Lung (tissue), 11 donors: ENCODE measurements at regions not wholly inside any gene's neighbourhood (a gene's known extent, or its start where the extent isn't known, plus 50 kb on each side); places are given as distances from the start of the nearest gene placed in this dataset.

Experiments used
- ATAC-seq: fragments of 200-7000 bp; cut with Tn5 transposase; one replicate; pipeline ENCODE4 v1.9.1; 2020; ENCODE audit warnings: moderate number of reproducible peaks; ENCODE audit not compliant: insufficient read depth, low FRiP score
- DNase-seq, 3 donors: peaks; one replicate each; pipeline ENCODE4 v3.0.0-alpha.2; 2013 to 2017
- H3K27ac ChIP-seq, 2 donors: one replicate each; pipeline ENCODE4 v1.5.1; 2013; ENCODE audit warnings: mild to moderate bottlenecking in 2 of 2, moderate library complexity in 2 of 2, control low read depth in 1 of 2, inconsistent platforms in 1 of 2, low read depth in 1 of 2, low read length in 1 of 2
- H3K27me3 ChIP-seq, 3 donors: one replicate each; pipeline ENCODE4 v1.5.1; 2013; ENCODE audit warnings: low read length in 2 of 3; ENCODE audit not compliant: control insufficient read depth in 3 of 3, insufficient read depth in 3 of 3
- H3K36me3 ChIP-seq, 4 donors: one replicate each; pipeline ENCODE4 v1.5.1; 2013; ENCODE audit warnings: low read length in 4 of 4, mild to moderate bottlenecking in 1 of 4, moderate library complexity in 1 of 4; ENCODE audit not compliant: control insufficient read depth in 4 of 4, insufficient read depth in 4 of 4
- H3K4me1 ChIP-seq, 5 donors: one replicate each; pipeline ENCODE4 v1.5.1; 2013; ENCODE audit warnings: low read length in 5 of 5, mild to moderate bottlenecking in 2 of 5, moderate library complexity in 1 of 5; ENCODE audit not compliant: control insufficient read depth in 5 of 5, insufficient read depth in 5 of 5
- H3K4me3 ChIP-seq: one replicate; pipeline ENCODE4 v1.5.1; 2013; ENCODE audit warnings: mild to moderate bottlenecking, control low read depth, moderate library complexity
- H3K9ac ChIP-seq, 2 donors: one replicate each; pipeline ENCODE4 v1.5.1; 2013; ENCODE audit warnings: low read length in 2 of 2, control low read depth in 1 of 2; ENCODE audit not compliant: insufficient read depth in 1 of 2
- H3K9me3 ChIP-seq, 4 donors: one replicate each; pipeline ENCODE4 v1.5.1; 2013; ENCODE audit warnings: low read length in 3 of 4, mild to moderate bottlenecking in 1 of 4, moderate library complexity in 1 of 4; ENCODE audit not compliant: control insufficient read depth in 4 of 4, insufficient read depth in 3 of 4
- CTCF ChIP-seq: IDR thresholded peaks from 2 replicates; pipeline ENCODE4 v1.5.1; 2012; ENCODE audit warnings: mild to moderate bottlenecking; ENCODE audit errors: control extremely low read depth, extremely low read depth
- WGBS, 2 donors: extraction: QIAGEN DNeasy Blood & Tissue Kit; methylation state at CpG; one replicate each; pipeline ENCODE4 v1.1.7; 2013; 5-methylcytosine and 5-hydroxymethylcytosine counted together
- donor health status: control.
- donor health status: control.
- donor health status: Bipolar disorder and iron deficiency.
- donor health status: healthy.
- donor health status: DM: yes; HTN: yes; CAD: no.

GRCh38 chr7:81140252-81140651 is 221.4 kb upstream of the SEMA3C start:
- peak in 1 of 3 donors; percentile 20 for DNase-seq
- ATAC-seq, result no peak
- Histone ChIP-seq H3K9ac (no peak overlapping the region), H3K36me3 (no peaks in the 10 kb centered on the region), H3K9me3 (peaks cover 0 to 3% (median 1%) of the 10 kb centered on the region in 4 donors), H3K27me3 (no peaks in the 10 kb centered on the region), H3K27ac (no peak overlapping the region), H3K4me1 (peaks cover 0 to 6% (median 0%) of the 10 kb centered on the region in 5 donors), H3K4me3 (no peak overlapping the region)
- no peak for TF ChIP-seq CTCF
- 76 to 78% methylated on average over 2 of the region's 2 CpGs for WGBS, 2 donors

GRCh38 chr7:81138870-81139269 is 220.0 kb upstream of the SEMA3C start:
- Histone ChIP-seq H3K36me3 (no peaks in the 10 kb centered on the region), H3K9me3 (peaks cover 0 to 2% (median under 1%) of the 10 kb centered on the region in 4 donors), H3K4me3 (no peak overlapping the region), H3K9ac (no peak overlapping the region), H3K27me3 (no peaks in the 10 kb centered on the region), H3K4me1 (peaks cover 0 to 6% (median 0%) of the 10 kb centered on the region in 5 donors), H3K27ac (no peak overlapping the region)
- no peak for DNase-seq
- 20 to 31% methylated on average over 1 of the region's 1 CpG for WGBS, 2 donors
- no peak for ATAC-seq
- no peak for TF ChIP-seq CTCF

DNA sequence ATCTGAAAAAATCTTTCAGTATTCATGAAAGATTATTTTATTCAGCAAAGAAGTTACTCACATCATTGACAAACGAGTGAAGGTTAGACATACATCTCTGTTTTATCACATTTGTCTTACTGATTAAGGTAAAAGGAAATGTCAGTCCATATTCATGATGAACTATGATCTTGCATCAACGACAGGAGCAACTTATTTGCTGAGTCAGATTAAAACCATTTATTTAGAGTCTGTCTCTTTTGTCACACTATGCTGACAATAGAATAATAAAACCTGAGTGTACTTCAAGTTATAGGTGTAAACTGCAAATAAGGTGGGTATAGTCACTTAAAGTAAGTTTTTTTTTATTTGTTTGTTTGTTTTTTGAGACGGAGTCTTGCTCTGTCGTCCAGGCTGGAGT is 216.5 kb upstream of the SEMA3C start:
- peaks cover 0 to 5% (median 0%) of the 10 kb centered on the region in 5 donors for H3K4me1 ChIP-seq
- H3K27me3 ChIP-seq, result no peaks in the 10 kb centered on the region
- H3K27ac ChIP-seq, result no peak overlapping the region
- 64 to 72% methylated on average over 4 of the region's 4 CpGs for WGBS, 2 donors
- TF ChIP-seq CTCF, result no peak
- ATAC-seq (no peak), DNase-seq (no peak)
- H3K9me3 ChIP-seq, result no peaks in the 10 kb centered on the region
- H3K4me3 ChIP-seq, result no peak overlapping the region
- no peak overlapping the region for H3K9ac ChIP-seq
- no peaks in the 10 kb centered on the region for H3K36me3 ChIP-seq

- H3K9me3 ChIP-seq, result peaks cover 0 to 8% (median 3%) of the 10 kb centered on the region in 4 donors
- no peaks in the 10 kb centered on the region for H3K36me3 ChIP-seq
- DNase-seq (no peak), ATAC-seq (no peak)
- no peak overlapping the region for H3K4me3 ChIP-seq
- no peak for TF ChIP-seq CTCF
- 82 to 86% methylated on average over 1 of the region's 1 CpG for WGBS, 2 donors
- H3K27me3 ChIP-seq, result no peaks in the 10 kb centered on the region
- no peak overlapping the region for H3K27ac ChIP-seq
- H3K9ac ChIP-seq, result no peak overlapping the region
- no peaks in the 10 kb centered on the region for H3K4me1 ChIP-seq
These were observed 209.2 kb upstream of the SEMA3C start for GRCh38 chr7:81128011-81128410.
